GM12878 (cell line): ENCODE measurements at regions not wholly inside any gene's neighbourhood (a gene's known extent, or its start where the extent isn't known, plus 50 kb on each side); places are given as distances from the start of the nearest gene placed in this dataset.

Experiments
- ATAC-seq: fragments of 200-7000 bp; cut with Tn5 transposase; 3 replicates; pipeline ENCODE4 v1.9.1; 2020; ENCODE audit warnings: mild to moderate bottlenecking, moderate library complexity
- BruUV-seq: library from RNA; stranded (reverse); fragments of 400-500 nt; replicated peaks from 2 replicates; lab custom pipeline; 2021; lab: Mats Ljungman, UMichigan
- CTCF ChIA-PET: fragments of 300-600 bp; sonication (Branson Sonifier 250); formaldehyde crosslinking; extraction: SDS; loops from one replicate; lab custom pipeline; 2021; ENCODE audit warnings: inconsistent platforms; lab: Yijun Ruan, JAX
- POLR2A ChIA-PET: fragments of 350-600 bp; formaldehyde crosslinking; extraction: SDS; loops from one replicate; lab custom pipeline; 2021; ENCODE audit warnings: inconsistent platforms; lab: Charles Lee
- RAD21 ChIA-PET: fragments of 300-600 bp; sonication (Branson Sonifier 250); formaldehyde crosslinking; loops from one replicate; lab custom pipeline; 2023; ENCODE audit warnings: antibody characterized with exemption; ENCODE audit not compliant: unreplicated experiment; lab: Charles Lee
- SMC1A ChIA-PET: fragments of 300-600 bp; sonication (Branson Sonifier 250); formaldehyde crosslinking; loops from one replicate; lab custom pipeline; 2023; ENCODE audit not compliant: unreplicated experiment, uncharacterized antibody; lab: Charles Lee
- DNase-seq: peaks from one replicate; pipeline ENCODE4 v3.0.0-alpha.2; 2011; ENCODE audit warnings: low read depth, low spot score
- FAIRE-seq: peaks from 3 replicates; lab custom pipeline; 2011; peaks lifted over from hg19 to GRCh38; lab: Jason Lieb, UNC
- H2AFZ ChIP-seq: 2 replicates; pipeline ENCODE4 v1.6.0; 2011; ENCODE audit warnings: low read depth, low read length, control low read depth; ENCODE audit not compliant: control insufficient read depth
- H3K27ac ChIP-seq: 2 replicates; pipeline ENCODE4 v1.5.1; 2011; ENCODE audit warnings: control low read depth; ENCODE audit not compliant: control insufficient read depth, insufficient read depth
- H3K27me3 ChIP-seq, 2 experiments: replicated peaks in 1 of 2; 2 replicates each; pipeline versions ENCODE4 v1.6.0 to v1.6.1; 2011; ENCODE audit warnings: low read length in 1 of 2; ENCODE audit not compliant: control insufficient read depth in 2 of 2, insufficient read depth in 2 of 2
- H3K36me3 ChIP-seq, 2 experiments: 2 replicates each; pipeline ENCODE4 v1.5.1; 2011; ENCODE audit warnings: low read length in 1 of 2; ENCODE audit not compliant: control insufficient read depth in 2 of 2, insufficient read depth in 2 of 2
- H3K4me1 ChIP-seq: 2 replicates; pipeline ENCODE4 v1.6.1; 2011; ENCODE audit warnings: mild to moderate bottlenecking, low read length, moderate library complexity, mixed read lengths; ENCODE audit not compliant: control insufficient read depth, insufficient read depth
- H3K4me2 ChIP-seq: 2 replicates; pipeline ENCODE4 v1.6.0; 2011; ENCODE audit warnings: control low read depth; ENCODE audit not compliant: control insufficient read depth, insufficient read depth
- H3K4me3 ChIP-seq: fragments of 200-600 bp; sonication (generic); 2 replicates; pipeline ENCODE4 v1.5.1; 2016
- H3K79me2 ChIP-seq: 2 replicates; pipeline ENCODE4 v1.6.0; 2011; ENCODE audit warnings: low read length; ENCODE audit not compliant: control insufficient read depth, insufficient read depth
- H3K9ac ChIP-seq: 2 replicates; pipeline ENCODE4 v1.8.0; 2011; ENCODE audit warnings: low read length, control low read depth, mixed read lengths; ENCODE audit not compliant: control insufficient read depth, insufficient read depth
- H3K9me3 ChIP-seq: replicated peaks from 3 replicates; pipeline ENCODE4 v1.5.1; 2011; ENCODE audit warnings: mild to moderate bottlenecking, low read length; ENCODE audit not compliant: control insufficient read depth, insufficient read depth
- H4K20me1 ChIP-seq: 2 replicates; pipeline ENCODE4 v1.6.0; 2011; ENCODE audit not compliant: control insufficient read depth, insufficient read depth
- E2F4 ChIP-seq: IDR thresholded peaks from 2 replicates; pipeline ENCODE4 v1.6.1; 2012; ENCODE audit warnings: low read depth, low read length, improper control_type of control experiment
- HDAC2 ChIP-seq: fragments of 200-600 bp; sonication (generic); IDR thresholded peaks from 2 replicates; pipeline ENCODE4 v1.6.1; 2017
- JUNB ChIP-seq: IDR thresholded peaks from 2 replicates; pipeline ENCODE4 v1.6.1; 2016; ENCODE audit warnings: antibody characterized with exemption, mild to moderate bottlenecking
- SUZ12 ChIP-seq: fragments of 200-600 bp; sonication (generic); IDR thresholded peaks from one replicate; pipeline ENCODE4 v1.6.1; 2018; ENCODE audit warnings: antibody characterized with exemption, mild to moderate bottlenecking; ENCODE audit not compliant: unreplicated experiment
- ZNF217 ChIP-seq: fragments of 450-650 bp; IDR thresholded peaks from 2 replicates; pipeline ENCODE4 v1.6.1; 2017; ENCODE audit warnings: antibody characterized with exemption, mild to moderate bottlenecking
- WGBS: methylation state at CpG from one replicate; pipeline ENCODE4 v1.1.6; 2016; ENCODE audit warnings: low lambda C conversion rate; ENCODE audit not compliant: insufficient replicate concordance, insufficient coverage; ENCODE audit errors: missing lambda C conversion rate; 5-methylcytosine and 5-hydroxymethylcytosine counted together
- in situ Hi-C: fragments of 300-500 bp; cut with MboI; formaldehyde crosslinking; loops from 9 replicates; pipeline ENCODE4 v1.14.3; 2018; ENCODE audit warnings: mixed read lengths
- intact Hi-C: fragments of 100-400 bp; cut with micrococcal nuclease; formaldehyde crosslinking; loops from one replicate; pipeline ENCODE4 v1.14.2; 2022; ENCODE audit not compliant: unreplicated experiment
- TF ChIP-seq, protein P1 (sequence below): IDR thresholded peaks from 2 replicates; pipeline ENCODE4 v1.6.1; 2012; ENCODE audit warnings: mild to moderate bottlenecking, low read depth, low read length
- TF ChIP-seq, protein P2 (sequence below): IDR thresholded peaks from 2 replicates; pipeline ENCODE4 v1.6.1; 2012; ENCODE audit warnings: improper control_type of control experiment, low read depth, low read length; ENCODE audit not compliant: insufficient replicate concordance

GRCh38 chr5:68683632-68684036 lies 410.2 kb upstream of the SLC30A5 start:
- no peak for TF ChIP-seq HDAC2
- TF ChIP-seq, protein P1, sequence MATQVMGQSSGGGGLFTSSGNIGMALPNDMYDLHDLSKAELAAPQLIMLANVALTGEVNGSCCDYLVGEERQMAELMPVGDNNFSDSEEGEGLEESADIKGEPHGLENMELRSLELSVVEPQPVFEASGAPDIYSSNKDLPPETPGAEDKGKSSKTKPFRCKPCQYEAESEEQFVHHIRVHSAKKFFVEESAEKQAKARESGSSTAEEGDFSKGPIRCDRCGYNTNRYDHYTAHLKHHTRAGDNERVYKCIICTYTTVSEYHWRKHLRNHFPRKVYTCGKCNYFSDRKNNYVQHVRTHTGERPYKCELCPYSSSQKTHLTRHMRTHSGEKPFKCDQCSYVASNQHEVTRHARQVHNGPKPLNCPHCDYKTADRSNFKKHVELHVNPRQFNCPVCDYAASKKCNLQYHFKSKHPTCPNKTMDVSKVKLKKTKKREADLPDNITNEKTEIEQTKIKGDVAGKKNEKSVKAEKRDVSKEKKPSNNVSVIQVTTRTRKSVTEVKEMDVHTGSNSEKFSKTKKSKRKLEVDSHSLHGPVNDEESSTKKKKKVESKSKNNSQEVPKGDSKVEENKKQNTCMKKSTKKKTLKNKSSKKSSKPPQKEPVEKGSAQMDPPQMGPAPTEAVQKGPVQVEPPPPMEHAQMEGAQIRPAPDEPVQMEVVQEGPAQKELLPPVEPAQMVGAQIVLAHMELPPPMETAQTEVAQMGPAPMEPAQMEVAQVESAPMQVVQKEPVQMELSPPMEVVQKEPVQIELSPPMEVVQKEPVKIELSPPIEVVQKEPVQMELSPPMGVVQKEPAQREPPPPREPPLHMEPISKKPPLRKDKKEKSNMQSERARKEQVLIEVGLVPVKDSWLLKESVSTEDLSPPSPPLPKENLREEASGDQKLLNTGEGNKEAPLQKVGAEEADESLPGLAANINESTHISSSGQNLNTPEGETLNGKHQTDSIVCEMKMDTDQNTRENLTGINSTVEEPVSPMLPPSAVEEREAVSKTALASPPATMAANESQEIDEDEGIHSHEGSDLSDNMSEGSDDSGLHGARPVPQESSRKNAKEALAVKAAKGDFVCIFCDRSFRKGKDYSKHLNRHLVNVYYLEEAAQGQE: peak; percentile 56
- H3K27ac ChIP-seq: no peak overlapping the region
- H3K27me3 ChIP-seq: no peaks in the 10 kb centered on the region; a peak in 2 of 4 replicates
- H4K20me1 ChIP-seq: no peaks in the 10 kb centered on the region
- intact Hi-C loops: no loop called here
- CTCF ChIA-PET: interaction anchor here (1.0 kb wide), 1 partner anchor 89 kb away, joined by 3 read pairs; no protein-coding TSS in a partner anchor
- no peak overlapping the region for H2AFZ ChIP-seq
- H3K9me3 ChIP-seq: no peaks in the 10 kb centered on the region
- SMC1A ChIA-PET: interaction anchor here (0.8 kb wide), 1 partner anchor 20 kb away, joined by 3 read pairs; no protein-coding TSS in a partner anchor
- POLR2A ChIA-PET: no interaction called here
- no TSS peak for BruUV-seq
- no peaks in the 10 kb centered on the region for H3K79me2 ChIP-seq
- 24% methylated on average over 5 of the region's 5 CpGs for WGBS
- RAD21 ChIA-PET: no interaction called here
- H3K4me3 ChIP-seq: no peak overlapping the region
- H3K4me1 ChIP-seq: no peaks in the 10 kb centered on the region
- in situ Hi-C loops: no loop called here
- no peak overlapping the region for H3K4me2 ChIP-seq
- no peaks in the 10 kb centered on the region for H3K36me3 ChIP-seq
- no peak for FAIRE-seq
- H3K9ac ChIP-seq: no peak overlapping the region
- DNase-seq: no peak
- no peak for ATAC-seq

DNA sequence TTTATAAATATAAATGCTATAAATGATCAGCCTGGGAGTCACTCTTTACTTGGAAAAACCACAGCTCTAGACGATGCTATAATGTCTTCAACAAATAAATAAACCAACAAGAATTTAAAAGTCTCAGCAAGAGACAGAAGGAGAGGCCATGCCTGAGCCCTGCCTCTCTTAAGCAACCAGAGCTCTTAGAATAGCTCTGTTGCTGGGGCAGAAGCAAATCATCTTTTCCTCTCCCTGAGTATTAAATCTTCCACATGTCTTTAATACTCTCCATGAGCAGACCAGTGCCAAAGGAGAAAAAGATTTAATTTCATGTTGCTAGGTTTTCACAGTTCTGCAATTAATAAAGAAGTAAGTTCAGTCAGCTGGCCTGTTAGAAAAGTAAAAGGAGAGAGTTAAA lies 408.0 kb upstream of the SLC30A5 start:
- 0% methylated on average over 1 of the region's 1 CpG for WGBS
- Histone ChIP-seq H3K79me2 (no peaks in the 10 kb centered on the region), H3K4me2 (no peak overlapping the region), H4K20me1 (no peaks in the 10 kb centered on the region), H3K36me3 (no peaks in the 10 kb centered on the region), H2AFZ (no peak overlapping the region), H3K9ac (no peak overlapping the region), H3K27ac (no peak overlapping the region), H3K9me3 (no peaks in the 10 kb centered on the region), H3K4me3 (no peak overlapping the region), H3K4me1 (no peaks in the 10 kb centered on the region), H3K27me3 (no peaks in the 10 kb centered on the region; a peak in 2 of 4 replicates)
- no peak for ATAC-seq
- BruUV-seq: no TSS peak
- ChIA-PET CTCF (no interaction called here), RAD21 (no interaction called here), SMC1A (interaction anchor here (0.6 to 1.8 kb wide), 2 partner anchors 16 to 749 kb away, joined by 3 read pairs; no protein-coding TSS in a partner anchor), POLR2A (interaction anchor here (0.7 kb wide), 1 partner anchor 62 kb away, joined by 7 read pairs; no protein-coding TSS in a partner anchor)
- FAIRE-seq: no peak
- intact Hi-C loops: no loop called here
- in situ Hi-C loops: no loop called here
- DNase-seq: no peak
- TF ChIP-seq ZNF217: no peak
- TF ChIP-seq E2F4: no peak
- no peak for TF ChIP-seq SUZ12
- no peak for TF ChIP-seq JUNB
- TF ChIP-seq, protein P2, sequence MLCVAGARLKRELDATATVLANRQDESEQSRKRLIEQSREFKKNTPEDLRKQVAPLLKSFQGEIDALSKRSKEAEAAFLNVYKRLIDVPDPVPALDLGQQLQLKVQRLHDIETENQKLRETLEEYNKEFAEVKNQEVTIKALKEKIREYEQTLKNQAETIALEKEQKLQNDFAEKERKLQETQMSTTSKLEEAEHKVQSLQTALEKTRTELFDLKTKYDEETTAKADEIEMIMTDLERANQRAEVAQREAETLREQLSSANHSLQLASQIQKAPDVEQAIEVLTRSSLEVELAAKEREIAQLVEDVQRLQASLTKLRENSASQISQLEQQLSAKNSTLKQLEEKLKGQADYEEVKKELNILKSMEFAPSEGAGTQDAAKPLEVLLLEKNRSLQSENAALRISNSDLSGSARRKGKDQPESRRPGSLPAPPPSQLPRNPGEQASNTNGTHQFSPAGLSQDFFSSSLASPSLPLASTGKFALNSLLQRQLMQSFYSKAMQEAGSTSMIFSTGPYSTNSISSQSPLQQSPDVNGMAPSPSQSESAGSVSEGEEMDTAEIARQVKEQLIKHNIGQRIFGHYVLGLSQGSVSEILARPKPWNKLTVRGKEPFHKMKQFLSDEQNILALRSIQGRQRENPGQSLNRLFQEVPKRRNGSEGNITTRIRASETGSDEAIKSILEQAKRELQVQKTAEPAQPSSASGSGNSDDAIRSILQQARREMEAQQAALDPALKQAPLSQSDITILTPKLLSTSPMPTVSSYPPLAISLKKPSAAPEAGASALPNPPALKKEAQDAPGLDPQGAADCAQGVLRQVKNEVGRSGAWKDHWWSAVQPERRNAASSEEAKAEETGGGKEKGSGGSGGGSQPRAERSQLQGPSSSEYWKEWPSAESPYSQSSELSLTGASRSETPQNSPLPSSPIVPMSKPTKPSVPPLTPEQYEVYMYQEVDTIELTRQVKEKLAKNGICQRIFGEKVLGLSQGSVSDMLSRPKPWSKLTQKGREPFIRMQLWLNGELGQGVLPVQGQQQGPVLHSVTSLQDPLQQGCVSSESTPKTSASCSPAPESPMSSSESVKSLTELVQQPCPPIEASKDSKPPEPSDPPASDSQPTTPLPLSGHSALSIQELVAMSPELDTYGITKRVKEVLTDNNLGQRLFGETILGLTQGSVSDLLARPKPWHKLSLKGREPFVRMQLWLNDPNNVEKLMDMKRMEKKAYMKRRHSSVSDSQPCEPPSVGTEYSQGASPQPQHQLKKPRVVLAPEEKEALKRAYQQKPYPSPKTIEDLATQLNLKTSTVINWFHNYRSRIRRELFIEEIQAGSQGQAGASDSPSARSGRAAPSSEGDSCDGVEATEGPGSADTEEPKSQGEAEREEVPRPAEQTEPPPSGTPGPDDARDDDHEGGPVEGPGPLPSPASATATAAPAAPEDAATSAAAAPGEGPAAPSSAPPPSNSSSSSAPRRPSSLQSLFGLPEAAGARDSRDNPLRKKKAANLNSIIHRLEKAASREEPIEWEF: no peak
